ENCODE measurements at regions not wholly inside any gene's neighbourhood (a gene's known extent, or its start where the extent isn't known, plus 50 kb on each side); places are given as distances from the start of the nearest gene placed in this dataset.

DNA sequence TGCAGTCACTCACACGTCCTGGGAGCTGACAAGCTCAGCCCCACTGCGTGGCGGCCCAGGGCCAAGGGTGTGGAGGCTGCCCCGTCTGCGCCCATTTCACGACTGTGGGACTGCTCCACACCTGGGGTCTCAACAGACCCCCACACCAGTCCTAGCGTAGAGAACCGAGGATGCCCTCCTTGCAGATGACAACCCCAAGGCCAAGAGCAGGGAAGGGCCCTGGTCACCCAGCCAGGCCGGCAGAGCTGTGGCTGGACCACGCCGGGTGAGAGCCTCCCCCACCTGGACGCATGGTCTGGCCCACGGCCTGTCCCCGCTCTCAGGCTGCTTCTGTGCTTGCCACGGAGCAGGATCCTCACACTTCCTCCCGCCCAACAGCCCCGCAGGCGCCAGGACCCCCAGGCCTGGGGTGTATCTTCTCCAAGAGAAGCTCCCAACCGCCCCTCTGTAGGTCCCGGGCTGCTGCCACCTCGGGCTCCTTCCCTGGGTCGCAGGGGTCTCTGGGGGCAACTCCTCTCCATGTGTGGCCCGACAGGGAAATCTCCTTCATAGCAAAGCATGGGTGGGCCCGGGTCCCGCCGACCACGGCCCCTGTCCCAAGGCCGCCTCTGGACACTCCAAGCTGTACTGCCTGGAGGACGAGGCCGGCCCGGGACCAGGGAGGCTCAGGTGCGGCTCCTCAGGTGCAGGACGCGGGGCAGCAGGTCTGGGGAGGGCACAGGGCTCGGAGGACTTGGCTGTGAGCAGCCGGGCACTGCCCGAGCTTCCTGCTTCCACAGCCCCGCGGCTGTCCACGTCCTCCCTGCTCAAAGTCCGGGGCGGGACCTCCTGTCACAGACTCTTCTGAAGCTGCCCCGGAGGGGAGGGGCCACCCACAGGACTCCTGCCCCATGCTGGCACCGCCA lies 88.8 kb downstream of the FOXL3 start:
- H3F3A ChIP-seq (ENCODE audit: insufficient read depth, low read length), result no peaks in the 10 kb centered on the region
- no peak for DNase-seq
- H3K4me3 ChIP-seq (ENCODE audit: low read length), result no peak overlapping the region
- TF ChIP-seq EZH2 (optimal IDR thresholded peaks at IDR 0.05; ENCODE audit: low read depth, low read length) (no peak), EZH2phosphoT487 (IDR thresholded peaks at IDR 0.05; ENCODE audit: low read length) (no peak)
- TF ChIP-seq, protein P1, sequence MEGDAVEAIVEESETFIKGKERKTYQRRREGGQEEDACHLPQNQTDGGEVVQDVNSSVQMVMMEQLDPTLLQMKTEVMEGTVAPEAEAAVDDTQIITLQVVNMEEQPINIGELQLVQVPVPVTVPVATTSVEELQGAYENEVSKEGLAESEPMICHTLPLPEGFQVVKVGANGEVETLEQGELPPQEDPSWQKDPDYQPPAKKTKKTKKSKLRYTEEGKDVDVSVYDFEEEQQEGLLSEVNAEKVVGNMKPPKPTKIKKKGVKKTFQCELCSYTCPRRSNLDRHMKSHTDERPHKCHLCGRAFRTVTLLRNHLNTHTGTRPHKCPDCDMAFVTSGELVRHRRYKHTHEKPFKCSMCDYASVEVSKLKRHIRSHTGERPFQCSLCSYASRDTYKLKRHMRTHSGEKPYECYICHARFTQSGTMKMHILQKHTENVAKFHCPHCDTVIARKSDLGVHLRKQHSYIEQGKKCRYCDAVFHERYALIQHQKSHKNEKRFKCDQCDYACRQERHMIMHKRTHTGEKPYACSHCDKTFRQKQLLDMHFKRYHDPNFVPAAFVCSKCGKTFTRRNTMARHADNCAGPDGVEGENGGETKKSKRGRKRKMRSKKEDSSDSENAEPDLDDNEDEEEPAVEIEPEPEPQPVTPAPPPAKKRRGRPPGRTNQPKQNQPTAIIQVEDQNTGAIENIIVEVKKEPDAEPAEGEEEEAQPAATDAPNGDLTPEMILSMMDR (IDR thresholded peaks at IDR 0.05; ENCODE audit: low read length), result no peak
- H3K9me2 ChIP-seq (replicated peaks; ENCODE audit: insufficient read depth, low read length), result no peaks in the 10 kb centered on the region
- H2AFZ ChIP-seq (ENCODE audit: low read length), result no peak overlapping the region
- H3K27me3 ChIP-seq (replicated peaks; ENCODE audit: insufficient read depth, low read length), result no peaks in the 10 kb centered on the region
- H3K9me3 ChIP-seq (replicated peaks; ENCODE audit: insufficient read depth, low read length), result no peaks in the 10 kb centered on the region
- H3K36me3 ChIP-seq (replicated peaks; ENCODE audit: insufficient read depth, low read length), result no peaks in the 10 kb centered on the region
- no peak overlapping the region for H3K27ac ChIP-seq (ENCODE audit: low read length)
- no peak overlapping the region for H3K4me2 ChIP-seq (ENCODE audit: low read depth, low read length)
- H3K9ac ChIP-seq (ENCODE audit: low read length), result no peak overlapping the region
- H4K20me1 ChIP-seq (ENCODE audit: insufficient read depth, low read length), result no peaks in the 10 kb centered on the region
- no peaks in the 10 kb centered on the region for H3K4me1 ChIP-seq (ENCODE audit: low read length)
- H3K79me2 ChIP-seq (ENCODE audit: low read length), result no peaks in the 10 kb centered on the region

- TF ChIP-seq EZH2 (optimal IDR thresholded peaks at IDR 0.05; ENCODE audit: low read depth, low read length) (no peak), EZH2phosphoT487 (IDR thresholded peaks at IDR 0.05; ENCODE audit: low read length) (no peak)
- H3K79me2 ChIP-seq (ENCODE audit: low read length), result no peaks in the 10 kb centered on the region
- H3K9ac ChIP-seq (ENCODE audit: low read length), result no peak overlapping the region
- H3F3A ChIP-seq (ENCODE audit: insufficient read depth, low read length), result no peaks in the 10 kb centered on the region
- H3K9me2 ChIP-seq (replicated peaks; ENCODE audit: insufficient read depth, low read length), result no peaks in the 10 kb centered on the region
- H4K20me1 ChIP-seq (ENCODE audit: insufficient read depth, low read length), result no peaks in the 10 kb centered on the region
- H3K9me3 ChIP-seq (replicated peaks; ENCODE audit: insufficient read depth, low read length), result no peaks in the 10 kb centered on the region
- no peak overlapping the region for H2AFZ ChIP-seq (ENCODE audit: low read length)
- no peaks in the 10 kb centered on the region for H3K4me1 ChIP-seq (ENCODE audit: low read length)
- H3K4me3 ChIP-seq (ENCODE audit: low read length), result no peak overlapping the region
- H3K27ac ChIP-seq (ENCODE audit: low read length), result no peak overlapping the region
- DNase-seq, result no peak
- H3K27me3 ChIP-seq (replicated peaks; ENCODE audit: insufficient read depth, low read length), result no peaks in the 10 kb centered on the region
- H3K36me3 ChIP-seq (replicated peaks; ENCODE audit: insufficient read depth, low read length), result no peaks in the 10 kb centered on the region
- no peak overlapping the region for H3K4me2 ChIP-seq (ENCODE audit: low read depth, low read length)
Observed at GRCh38 chr7:379456-380138, 89.6 kb downstream of the FOXL3 start.

GRCh38 chr7:380139-380485 lies 90.1 kb downstream of the FOXL3 start:
- no peak overlapping the region for H3K4me3 ChIP-seq (ENCODE audit: low read length)
- H3K9me2 ChIP-seq (replicated peaks; ENCODE audit: insufficient read depth, low read length), result no peaks in the 10 kb centered on the region
- H3K36me3 ChIP-seq (replicated peaks; ENCODE audit: insufficient read depth, low read length), result no peaks in the 10 kb centered on the region
- H3F3A ChIP-seq (ENCODE audit: insufficient read depth, low read length), result no peaks in the 10 kb centered on the region
- no peak for DNase-seq
- no peak overlapping the region for H3K9ac ChIP-seq (ENCODE audit: low read length)
- H4K20me1 ChIP-seq (ENCODE audit: insufficient read depth, low read length), result no peaks in the 10 kb centered on the region
- no peaks in the 10 kb centered on the region for H3K4me1 ChIP-seq (ENCODE audit: low read length)
- TF ChIP-seq EZH2 (optimal IDR thresholded peaks at IDR 0.05; ENCODE audit: low read depth, low read length) (no peak), EZH2phosphoT487 (IDR thresholded peaks at IDR 0.05; ENCODE audit: low read length) (no peak)
- TF ChIP-seq, protein P1 (IDR thresholded peaks at IDR 0.05; ENCODE audit: low read length), result no peak
- H2AFZ ChIP-seq (ENCODE audit: low read length), result no peak overlapping the region
- no peaks in the 10 kb centered on the region for H3K9me3 ChIP-seq (replicated peaks; ENCODE audit: insufficient read depth, low read length)
- H3K27me3 ChIP-seq (replicated peaks; ENCODE audit: insufficient read depth, low read length), result no peaks in the 10 kb centered on the region
- H3K27ac ChIP-seq (ENCODE audit: low read length), result no peak overlapping the region
- no peak overlapping the region for H3K4me2 ChIP-seq (ENCODE audit: low read depth, low read length)
- no peaks in the 10 kb centered on the region for H3K79me2 ChIP-seq (ENCODE audit: low read length)
